GM18505 (cell line): ENCODE measurements at regions not wholly inside any gene's neighbourhood (a gene's known extent, or its start where the extent isn't known, plus 50 kb on each side); places are given as distances from the start of the nearest gene placed in this dataset.
A peak's percentile ranks its signal among the peaks of the same experiment; 100 is the strongest.

ENCODE experiments used
- ATAC-seq: cut with Tn5 transposase; IDR thresholded peaks from one replicate; pipeline ENCODE4 v1.9.1; 2021; ENCODE audit not compliant: unreplicated experiment
- POLR2A ChIP-seq: IDR thresholded peaks from 4 replicates; pipeline ENCODE4 v1.6.1; 2011; ENCODE audit warnings: borderline replicate concordance; ENCODE audit not compliant: insufficient read depth, insufficient read length; ENCODE audit errors: extremely low read depth

GRCh38 chr6:153575528-153575927 lies 444.4 kb upstream of the RGS17 start:
- TF ChIP-seq POLR2A: no peak
- ATAC-seq: no peak

GRCh38 chr6:153574231-153574630 lies 443.1 kb upstream of the RGS17 start:
- no peak for TF ChIP-seq POLR2A
- ATAC-seq: no peak

- TF ChIP-seq POLR2A: no peak
- ATAC-seq: no peak
Measured at GRCh38 chr6:153572371-153572770, 441.3 kb upstream of the RGS17 start.

DNA sequence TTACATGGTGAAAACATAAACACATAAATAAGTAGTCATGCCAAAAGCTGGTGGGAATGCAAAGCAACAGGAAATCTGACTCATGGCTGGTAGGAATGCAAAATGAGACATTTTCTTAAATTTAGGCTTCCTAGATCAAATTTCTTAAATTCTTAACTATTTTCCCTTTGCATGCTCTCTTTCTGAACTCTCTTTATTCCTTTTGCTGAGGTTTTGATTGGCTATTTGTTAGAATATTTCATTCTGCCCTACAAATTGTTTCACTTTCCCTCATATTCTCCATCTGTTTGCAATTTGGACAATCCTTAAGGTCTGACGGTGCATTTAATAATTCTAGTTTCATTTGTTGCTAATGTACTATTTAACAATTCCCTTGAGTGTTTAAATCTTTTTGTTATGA lies 437.5 kb upstream of the RGS17 start:
- TF ChIP-seq POLR2A: no peak
- no peak for ATAC-seq

DNA sequence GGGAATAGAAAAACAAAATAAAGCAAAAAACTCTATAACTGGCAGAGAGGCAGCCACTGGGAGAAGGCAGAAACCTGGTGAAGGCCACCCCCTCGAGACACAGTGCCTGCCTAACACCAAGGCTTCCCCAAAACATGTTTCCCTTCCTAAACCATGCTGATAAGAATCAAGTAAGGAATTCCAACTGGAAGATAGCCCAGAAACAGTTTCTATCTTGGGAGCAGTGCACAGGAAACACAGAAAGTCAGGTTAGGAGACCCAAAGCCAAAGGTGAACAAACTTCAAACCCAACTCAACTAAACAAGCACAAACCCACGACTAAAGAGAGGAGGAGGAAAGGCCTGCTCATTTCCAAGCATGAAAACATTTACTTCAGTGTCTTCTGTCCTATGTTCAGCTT lies 433.7 kb upstream of the RGS17 start:
- no peak for ATAC-seq
- no peak for TF ChIP-seq POLR2A

- TF ChIP-seq POLR2A: no peak
Measured at GRCh38 chr6:153563001-153563400, 431.9 kb upstream of the RGS17 start.

GRCh38 chr6:153553627-153554026 lies 422.5 kb upstream of the RGS17 start:
- ATAC-seq: no peak
- TF ChIP-seq POLR2A: no peak

More at GRCh38 chr6:153563001-153563400, 431.9 kb upstream of the RGS17 start:
- ATAC-seq: no peak

- ATAC-seq: no peak
- no peak for TF ChIP-seq POLR2A
Measured at GRCh38 chr6:153539602-153540001, 408.5 kb upstream of the RGS17 start.

DNA sequence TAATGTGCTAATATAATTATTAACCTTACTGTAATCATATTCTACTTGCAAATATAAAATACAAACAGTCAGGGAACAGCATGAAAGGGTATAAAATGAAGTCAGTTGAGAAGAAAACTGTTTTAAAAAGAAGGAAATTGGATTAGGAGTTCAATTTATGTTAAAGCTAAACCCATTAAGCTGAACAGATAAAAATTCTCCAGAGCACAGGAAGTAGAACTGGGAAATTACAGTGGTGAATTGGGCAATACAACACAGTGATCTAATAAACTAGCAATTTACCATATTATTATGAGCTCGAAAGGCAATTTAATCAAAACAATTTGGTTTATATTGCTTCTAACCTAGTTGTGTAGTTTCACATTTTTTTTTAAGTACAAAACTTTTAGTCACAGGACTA lies 407.4 kb upstream of the RGS17 start:
- no peak for ATAC-seq
- no peak for TF ChIP-seq POLR2A

DNA sequence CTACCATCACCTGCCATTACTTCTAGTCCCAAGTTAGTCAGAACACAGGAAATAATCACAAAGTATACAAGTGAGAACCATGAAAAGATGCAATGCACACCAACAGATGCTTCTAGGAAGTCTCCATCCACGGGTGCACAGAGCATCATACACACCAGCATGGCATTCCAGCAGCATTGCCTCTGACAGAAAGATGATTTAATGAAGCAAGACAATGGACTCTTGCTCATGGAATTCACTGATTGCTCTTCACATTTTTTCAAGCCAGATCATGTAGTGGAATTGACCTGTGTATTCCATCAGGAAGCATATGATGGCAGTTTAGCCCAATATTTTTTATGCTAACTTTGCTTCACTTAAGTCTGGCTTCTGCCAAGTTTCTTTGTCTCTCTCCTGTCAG lies 406.3 kb upstream of the RGS17 start:
- no peak for TF ChIP-seq POLR2A
- no peak for ATAC-seq

DNA sequence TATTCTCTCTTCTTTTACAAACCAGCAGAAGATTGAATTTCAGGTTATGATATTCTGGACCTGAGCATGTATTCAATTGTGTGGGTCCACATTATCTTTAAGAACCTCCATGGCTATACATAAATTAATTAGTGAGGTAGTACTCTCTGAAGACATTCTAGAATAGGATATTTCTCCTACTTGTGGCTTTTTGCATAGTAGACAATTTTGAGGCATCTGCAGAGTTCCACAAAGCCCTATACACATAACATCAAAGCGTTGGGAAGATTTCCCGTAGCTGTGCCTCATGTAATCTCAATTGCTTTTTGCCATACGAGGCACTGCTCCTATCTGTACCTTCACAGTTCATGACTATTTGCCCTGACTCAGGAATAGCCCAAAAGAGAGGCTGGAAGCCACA lies 395.4 kb upstream of the RGS17 start:
- TF ChIP-seq POLR2A: no peak
- ATAC-seq: no peak

GRCh38 chr6:153525998-153526397 lies 394.9 kb upstream of the RGS17 start:
- ATAC-seq: no peak
- TF ChIP-seq POLR2A: no peak

- TF ChIP-seq POLR2A: no peak
- ATAC-seq: no peak
Measured at GRCh38 chr6:153523390-153523789, 392.3 kb upstream of the RGS17 start.

DNA sequence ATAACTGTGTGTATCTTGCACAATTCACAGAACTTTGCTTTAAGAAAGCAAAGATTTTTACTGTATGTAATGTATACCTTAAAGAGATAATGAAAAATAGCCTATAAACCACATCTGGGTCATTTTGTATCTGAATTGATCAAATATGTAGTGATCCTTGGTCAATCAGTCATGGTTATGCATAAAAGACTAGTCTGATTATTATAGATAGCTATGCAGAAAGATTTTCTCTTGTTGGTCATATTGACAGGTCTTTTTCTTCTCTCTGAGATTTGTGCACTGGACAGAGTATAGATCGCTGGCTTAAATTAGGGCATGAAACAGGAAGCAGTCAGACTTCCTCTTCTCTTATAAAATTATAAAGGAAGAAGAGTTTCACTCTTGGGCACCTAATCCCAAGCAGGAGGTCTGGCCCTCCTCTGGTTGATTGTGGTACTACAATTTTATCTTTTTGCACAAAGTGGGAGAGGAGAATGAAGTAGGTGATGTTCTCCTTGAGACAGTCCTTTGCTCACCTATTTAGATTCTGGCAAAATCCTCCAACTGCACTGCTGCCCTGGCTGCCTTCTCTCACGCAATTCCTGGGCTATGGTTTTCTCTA lies 380.9 kb upstream of the RGS17 start:
- peak; percentile 79 for ATAC-seq
- no peak for TF ChIP-seq POLR2A

DNA sequence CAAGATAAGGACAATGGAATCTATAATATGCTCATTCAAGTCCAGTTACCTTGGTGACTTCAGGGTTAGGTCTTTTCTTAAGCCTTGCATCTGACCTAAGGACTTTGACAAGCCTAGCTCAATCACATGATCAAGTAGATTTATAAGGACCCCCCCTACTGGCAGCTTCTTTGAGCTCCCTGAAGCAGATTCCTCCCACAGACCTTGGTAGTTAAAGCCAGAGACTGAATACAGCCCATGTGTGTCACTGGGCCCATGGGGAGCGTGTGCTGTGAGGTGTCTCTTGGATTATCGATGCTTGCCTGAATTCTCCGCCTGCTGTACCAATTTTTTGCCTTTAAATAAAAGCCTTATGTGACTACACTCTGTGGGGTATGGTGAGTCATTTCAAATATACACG lies 372.7 kb upstream of the RGS17 start:
- no peak for TF ChIP-seq POLR2A
- ATAC-seq: no peak
